OCI-LY3 (cell line): ENCODE measurements at regions not wholly inside any gene's neighbourhood (a gene's known extent, or its start where the extent isn't known, plus 50 kb on each side); places are given as distances from the start of the nearest gene placed in this dataset.

Experiments
- CTCF ChIP-seq: fragments of 200-600, 300-600 bp; sonication (generic); IDR thresholded peaks from 2 replicates; pipeline ENCODE4 v1.5.1; 2014; ENCODE audit warnings: antibody characterized with exemption, low read length, low read depth
- EZH2phosphoT487 ChIP-seq: fragments of 200-600 bp; shearing (Covaris generic); IDR thresholded peaks from 2 replicates; pipeline ENCODE4 v1.6.1; 2018; ENCODE audit warnings: antibody characterized with exemption, mixed run types, low read depth

GRCh38 chr5:97545886-97546535 lies 363.0 kb upstream of the RIOK2 start:
- TF ChIP-seq CTCF (no peak), EZH2phosphoT487 (no peak)
